22Rv1 (cell line): ENCODE measurements at regions not wholly inside any gene's neighbourhood (a gene's known extent, or its start where the extent isn't known, plus 50 kb on each side); places are given as distances from the start of the nearest gene placed in this dataset.

Source experiments
- CTCF ChIP-seq: fragments of 450-650 bp; IDR thresholded peaks from 2 replicates; pipeline ENCODE4 v1.5.1; 2017; ENCODE audit warnings: mild to moderate bottlenecking
- ZFX ChIP-seq: fragments of 450-650 bp; IDR thresholded peaks from 2 replicates; pipeline ENCODE4 v1.6.1; 2017; ENCODE audit warnings: antibody characterized with exemption, borderline replicate concordance

GRCh38 chr5:25974451-25974850, 1063.9 kb downstream of the CDH9 start:
- TF ChIP-seq CTCF (no peak), ZFX (no peak)
